ENCODE measurements at regions not wholly inside any gene's neighbourhood (a gene's known extent, or its start where the extent isn't known, plus 50 kb on each side); places are given as distances from the start of the nearest gene placed in this dataset.

- Histone ChIP-seq H3K27ac (ENCODE audit: extremely low read length, insufficient read depth, low read length) (no peak overlapping the region), H3K4me1 (ENCODE audit: insufficient read depth, low read length) (no peaks in the 10 kb centered on the region; the same call in 1 of the 2 replicates), H3K27me3 (ENCODE audit: control insufficient read depth in 1 of 2, insufficient read depth in 2 of 2, low read length in 2 of 2) (no peaks in the 10 kb centered on the region; a peak in 1 of 5 replicates), H3K36me3 (replicated peaks in 1 of 2; ENCODE audit: control insufficient read depth in 1 of 2, insufficient read depth in 2 of 2, low read length in 2 of 2) (no peaks in the 10 kb centered on the region), H3K4me3 (replicated peaks in 1 of 3; ENCODE audit: insufficient read depth in 1 of 3, low read depth in 2 of 3, low read length in 3 of 3) (no peak overlapping the region), H3K4me2 (ENCODE audit: low read depth, low read length) (no peak overlapping the region), H3K79me2 (ENCODE audit: insufficient read depth, low read length) (no peaks in the 10 kb centered on the region), H3K9me3 (ENCODE audit: low read length) (no peaks in the 10 kb centered on the region), H4K20me1 (ENCODE audit: insufficient read depth, low read length) (no peaks in the 10 kb centered on the region), H3K9ac (ENCODE audit: insufficient read depth, low read depth, low read length) (no peak overlapping the region), H2AFZ (ENCODE audit: low read length) (no peak overlapping the region)
- DNase-seq (ENCODE audit: low spot score) (no peak), FAIRE-seq (no peak), ATAC-seq (no peak)
- intact Hi-C loops (cut with micrococcal nuclease; ENCODE audit: unreplicated experiment): no loop called here
- no TSS peak for BruUV-seq (replicated peaks)
- ChIA-PET POLR2A (no interaction called here), CTCF (ENCODE audit: low intra/inter-chr PET ratio, low total read pairs) (no interaction called here)
- in situ Hi-C loops (cut with HindIII; ENCODE audit: extremely low pct_ligation_motif_present, low pct_unique_long_range_greater_than_20kb): no loop called here
- TF ChIP-seq KLF11 (CRISPR knock-in tag; IDR thresholded peaks at IDR 0.05): no peak
- TF ChIP-seq ZNF160 (CRISPR knock-in tag; IDR thresholded peaks at IDR 0.05): no peak
- no peak for TF ChIP-seq KMT2B (CRISPR knock-in tag; IDR thresholded peaks at IDR 0.05)
- TF ChIP-seq NCOR1 (IDR thresholded peaks at IDR 0.05; ENCODE audit: borderline replicate concordance, low read length): no peak
- no peak for TF ChIP-seq MEIS1 (CRISPR knock-in tag; IDR thresholded peaks at IDR 0.05; ENCODE audit: borderline replicate concordance)
- 94% methylated on average over 1 of the region's 1 CpG for WGBS (ENCODE audit: low lambda C conversion rate)
Observed at GRCh38 chr14:43692706-43693105, 814.4 kb downstream of the FSCB start.

GRCh38 chr14:43687921-43688320 is 819.2 kb downstream of the FSCB start:
- H3K4me1 ChIP-seq (ENCODE audit: insufficient read depth, low read length): no peaks in the 10 kb centered on the region; the same call in 1 of the 2 replicates
- no peak overlapping the region for H3K4me3 ChIP-seq (replicated peaks in 1 of 3; ENCODE audit: insufficient read depth in 1 of 3, low read depth in 2 of 3, low read length in 3 of 3)
- no TSS peak for BruUV-seq (replicated peaks)
- H3K27me3 ChIP-seq (ENCODE audit: control insufficient read depth in 1 of 2, insufficient read depth in 2 of 2, low read length in 2 of 2): no peaks in the 10 kb centered on the region
- intact Hi-C loops (cut with micrococcal nuclease; ENCODE audit: unreplicated experiment): no loop called here
- in situ Hi-C loops (cut with HindIII; ENCODE audit: extremely low pct_ligation_motif_present, low pct_unique_long_range_greater_than_20kb): no loop called here
- no peaks in the 10 kb centered on the region for H3K36me3 ChIP-seq (replicated peaks in 1 of 2; ENCODE audit: control insufficient read depth in 1 of 2, insufficient read depth in 2 of 2, low read length in 2 of 2)
- ChIA-PET CTCF (ENCODE audit: low intra/inter-chr PET ratio, low total read pairs) (no interaction called here), POLR2A (no interaction called here)
- FAIRE-seq: no peak
- no peaks in the 10 kb centered on the region for H3K79me2 ChIP-seq (ENCODE audit: insufficient read depth, low read length)
- H3K27ac ChIP-seq (ENCODE audit: extremely low read length, insufficient read depth, low read length): no peak overlapping the region
- TF ChIP-seq DBP (CRISPR knock-in tag; IDR thresholded peaks at IDR 0.05; ENCODE audit: not compliant biosample characterization) (no peak), GMEB2 (CRISPR knock-in tag; IDR thresholded peaks at IDR 0.05; ENCODE audit: low read depth) (no peak), TCF7 (IDR thresholded peaks at IDR 0.05; ENCODE audit: low read depth) (no peak), ZNF687 (CRISPR knock-in tag; IDR thresholded peaks at IDR 0.05) (no peak)
- H3K4me2 ChIP-seq (ENCODE audit: low read depth, low read length): no peak overlapping the region
- ATAC-seq: no peak
- DNase-seq (ENCODE audit: low spot score): no peak
- no peaks in the 10 kb centered on the region for H3K9me3 ChIP-seq (ENCODE audit: low read length)
- H4K20me1 ChIP-seq (ENCODE audit: insufficient read depth, low read length): no peaks in the 10 kb centered on the region
- H2AFZ ChIP-seq (ENCODE audit: low read length): no peak overlapping the region
- 2% methylated on average over 3 of the region's 3 CpGs for WGBS (ENCODE audit: low lambda C conversion rate)
- H3K9ac ChIP-seq (ENCODE audit: insufficient read depth, low read depth, low read length): no peak overlapping the region
